ENCODE measurements at regions not wholly inside any gene's neighbourhood (a gene's known extent, or its start where the extent isn't known, plus 50 kb on each side); places are given as distances from the start of the nearest gene placed in this dataset.

GRCh38 chr2:6773694-6774044, 92.0 kb downstream of the CMPK2 start:
- no peak for TF ChIP-seq EZH2phosphoT487 (IDR thresholded peaks at IDR 0.05; ENCODE audit: borderline replicate concordance, low read length)
- no peak for TF ChIP-seq CTCF (conservative IDR thresholded peaks at IDR 0.05; ENCODE audit: low read depth, low read length)
- TF ChIP-seq EZH2 (IDR thresholded peaks at IDR 0.05; ENCODE audit: low read length, unreplicated experiment): no peak
- BruUV-seq (replicated peaks): no TSS peak
- Histone ChIP-seq H3K9ac (ENCODE audit: low read length) (no peak overlapping the region), H3K9me2 (replicated peaks; ENCODE audit: low read length) (no peaks in the 10 kb centered on the region), H3K27ac (ENCODE audit: low read length) (no peak overlapping the region), H3K79me2 (ENCODE audit: low read length) (no peaks in the 10 kb centered on the region), H2AFZ (ENCODE audit: low read length) (no peak overlapping the region), H3K36me3 (ENCODE audit: low read depth, low read length) (no peaks in the 10 kb centered on the region), H3K27me3 (ENCODE audit: low read length) (peaks cover 30% of the 10 kb centered on the region), H3K9me3 (ENCODE audit: low read length) (no peaks in the 10 kb centered on the region), H4K20me1 (ENCODE audit: low read length) (no peaks in the 10 kb centered on the region), H3K4me3 (ENCODE audit: low read length) (no peak overlapping the region), H3K4me2 (ENCODE audit: low read length) (no peak overlapping the region), H3K4me1 (ENCODE audit: insufficient read depth, low read length) (no peaks in the 10 kb centered on the region), H3F3A (ENCODE audit: low read length, unreplicated experiment) (no peaks in the 10 kb centered on the region)
- ChIA-PET POLR2A (ENCODE audit: unreplicated experiment) (no interaction called here), CTCF (interaction anchor here (0.6 kb wide), 1 partner anchor 92 kb away, joined by 4 read pairs; no protein-coding TSS in a partner anchor)
- intact Hi-C loops (cut with micrococcal nuclease): loop anchor here (5.0 kb wide), 1 partner anchor 1781 kb away; no protein-coding TSS in a partner anchor
- DNase-seq (no peak), ATAC-seq (no peak)

- intact Hi-C loops (cut with micrococcal nuclease): no loop called here
- Histone ChIP-seq H3K27ac (ENCODE audit: low read length) (no peak overlapping the region), H3K79me2 (ENCODE audit: low read length) (no peaks in the 10 kb centered on the region), H3K27me3 (ENCODE audit: low read length) (peaks cover 33% of the 10 kb centered on the region), H3K4me2 (ENCODE audit: low read length) (no peak overlapping the region), H3F3A (ENCODE audit: low read length, unreplicated experiment) (no peaks in the 10 kb centered on the region), H3K9me2 (replicated peaks; ENCODE audit: low read length) (no peaks in the 10 kb centered on the region), H3K9ac (ENCODE audit: low read length) (no peak overlapping the region), H3K9me3 (ENCODE audit: low read length) (no peaks in the 10 kb centered on the region), H3K4me3 (ENCODE audit: low read length) (no peak overlapping the region), H3K4me1 (ENCODE audit: insufficient read depth, low read length) (no peaks in the 10 kb centered on the region), H3K36me3 (ENCODE audit: low read depth, low read length) (no peaks in the 10 kb centered on the region), H4K20me1 (ENCODE audit: low read length) (no peaks in the 10 kb centered on the region), H2AFZ (ENCODE audit: low read length) (no peak overlapping the region)
- no peak for TF ChIP-seq EZH2 (IDR thresholded peaks at IDR 0.05; ENCODE audit: low read length, unreplicated experiment)
- no peak for TF ChIP-seq CTCF (conservative IDR thresholded peaks at IDR 0.05; ENCODE audit: low read depth, low read length)
- TF ChIP-seq EZH2phosphoT487 (IDR thresholded peaks at IDR 0.05; ENCODE audit: borderline replicate concordance, low read length): no peak
- BruUV-seq (replicated peaks): no TSS peak
- ChIA-PET CTCF (no interaction called here), POLR2A (ENCODE audit: unreplicated experiment) (no interaction called here)
- no peak for ATAC-seq
- no peak for DNase-seq
Measured at GRCh38 chr2:6776125-6776524, 89.6 kb downstream of the CMPK2 start.

GRCh38 chr2:6777626-6778025, 88.1 kb downstream of the CMPK2 start:
- H3K36me3 ChIP-seq (ENCODE audit: low read depth, low read length): no peaks in the 10 kb centered on the region
- H3F3A ChIP-seq (ENCODE audit: low read length, unreplicated experiment): no peaks in the 10 kb centered on the region
- no peak overlapping the region for H3K9ac ChIP-seq (ENCODE audit: low read length)
- TF ChIP-seq EZH2 (IDR thresholded peaks at IDR 0.05; ENCODE audit: low read length, unreplicated experiment) (no peak), CTCF (conservative IDR thresholded peaks at IDR 0.05; ENCODE audit: low read depth, low read length) (no peak), EZH2phosphoT487 (IDR thresholded peaks at IDR 0.05; ENCODE audit: borderline replicate concordance, low read length) (no peak)
- H3K27ac ChIP-seq (ENCODE audit: low read length): no peak overlapping the region
- peaks cover 33% of the 10 kb centered on the region for H3K27me3 ChIP-seq (ENCODE audit: low read length)
- no peak overlapping the region for H2AFZ ChIP-seq (ENCODE audit: low read length)
- no peak overlapping the region for H3K4me2 ChIP-seq (ENCODE audit: low read length)
- CTCF ChIA-PET: no interaction called here
- no peak overlapping the region for H3K4me3 ChIP-seq (ENCODE audit: low read length)
- H3K79me2 ChIP-seq (ENCODE audit: low read length): no peaks in the 10 kb centered on the region
- intact Hi-C loops (cut with micrococcal nuclease): no loop called here
- no peaks in the 10 kb centered on the region for H3K9me3 ChIP-seq (ENCODE audit: low read length)
- ATAC-seq: no peak
- no peaks in the 10 kb centered on the region for H4K20me1 ChIP-seq (ENCODE audit: low read length)
- no peak for DNase-seq
- no peaks in the 10 kb centered on the region for H3K9me2 ChIP-seq (replicated peaks; ENCODE audit: low read length)
- no TSS peak for BruUV-seq (replicated peaks)
- POLR2A ChIA-PET (ENCODE audit: unreplicated experiment): no interaction called here
- H3K4me1 ChIP-seq (ENCODE audit: insufficient read depth, low read length): no peaks in the 10 kb centered on the region
